Loucy (cell line): ENCODE measurements at regions not wholly inside any gene's neighbourhood (a gene's known extent, or its start where the extent isn't known, plus 50 kb on each side); places are given as distances from the start of the nearest gene placed in this dataset.

Experiments used
- EZH2phosphoT487 ChIP-seq: fragments of 200-600 bp; IDR thresholded peaks from 2 replicates; pipeline ENCODE4 v1.6.1; 2018; ENCODE audit warnings: antibody characterized with exemption, mild to moderate bottlenecking, moderate library complexity, borderline replicate concordance
- TF ChIP-seq, protein P1 (sequence below): fragments of 200-600 bp; sonication (generic); conservative IDR thresholded peaks from 2 replicates; pipeline ENCODE4 v1.5.1; 2014; ENCODE audit warnings: mild to moderate bottlenecking, antibody characterized with exemption, low read length

GRCh38 chr13:40504641-40505040 lies 161.8 kb downstream of the FOXO1 start:
- TF ChIP-seq, protein P1, sequence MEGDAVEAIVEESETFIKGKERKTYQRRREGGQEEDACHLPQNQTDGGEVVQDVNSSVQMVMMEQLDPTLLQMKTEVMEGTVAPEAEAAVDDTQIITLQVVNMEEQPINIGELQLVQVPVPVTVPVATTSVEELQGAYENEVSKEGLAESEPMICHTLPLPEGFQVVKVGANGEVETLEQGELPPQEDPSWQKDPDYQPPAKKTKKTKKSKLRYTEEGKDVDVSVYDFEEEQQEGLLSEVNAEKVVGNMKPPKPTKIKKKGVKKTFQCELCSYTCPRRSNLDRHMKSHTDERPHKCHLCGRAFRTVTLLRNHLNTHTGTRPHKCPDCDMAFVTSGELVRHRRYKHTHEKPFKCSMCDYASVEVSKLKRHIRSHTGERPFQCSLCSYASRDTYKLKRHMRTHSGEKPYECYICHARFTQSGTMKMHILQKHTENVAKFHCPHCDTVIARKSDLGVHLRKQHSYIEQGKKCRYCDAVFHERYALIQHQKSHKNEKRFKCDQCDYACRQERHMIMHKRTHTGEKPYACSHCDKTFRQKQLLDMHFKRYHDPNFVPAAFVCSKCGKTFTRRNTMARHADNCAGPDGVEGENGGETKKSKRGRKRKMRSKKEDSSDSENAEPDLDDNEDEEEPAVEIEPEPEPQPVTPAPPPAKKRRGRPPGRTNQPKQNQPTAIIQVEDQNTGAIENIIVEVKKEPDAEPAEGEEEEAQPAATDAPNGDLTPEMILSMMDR: no peak
- no peak for TF ChIP-seq EZH2phosphoT487
